PC-3 (cell line): ENCODE measurements at regions not wholly inside any gene's neighbourhood (a gene's known extent, or its start where the extent isn't known, plus 50 kb on each side); places are given as distances from the start of the nearest gene placed in this dataset.

Experiments
- CTCF ChIP-seq: fragments of 300-600 bp; sonication (generic); conservative IDR thresholded peaks from 2 replicates; pipeline ENCODE4 v1.5.1; 2017; ENCODE audit warnings: antibody characterized with exemption, low read depth, mild to moderate bottlenecking, low read length
- EZH2 ChIP-seq: fragments of 300-600 bp; sonication (generic); IDR thresholded peaks from one replicate; pipeline ENCODE4 v1.6.1; 2017; ENCODE audit warnings: antibody characterized with exemption, mild to moderate bottlenecking, low read length; ENCODE audit not compliant: unreplicated experiment
- EZH2phosphoT487 ChIP-seq: fragments of 300-600 bp; sonication (generic); IDR thresholded peaks from 2 replicates; pipeline ENCODE4 v1.6.1; 2018; ENCODE audit warnings: mild to moderate bottlenecking, antibody characterized with exemption, low read length, borderline replicate concordance

DNA sequence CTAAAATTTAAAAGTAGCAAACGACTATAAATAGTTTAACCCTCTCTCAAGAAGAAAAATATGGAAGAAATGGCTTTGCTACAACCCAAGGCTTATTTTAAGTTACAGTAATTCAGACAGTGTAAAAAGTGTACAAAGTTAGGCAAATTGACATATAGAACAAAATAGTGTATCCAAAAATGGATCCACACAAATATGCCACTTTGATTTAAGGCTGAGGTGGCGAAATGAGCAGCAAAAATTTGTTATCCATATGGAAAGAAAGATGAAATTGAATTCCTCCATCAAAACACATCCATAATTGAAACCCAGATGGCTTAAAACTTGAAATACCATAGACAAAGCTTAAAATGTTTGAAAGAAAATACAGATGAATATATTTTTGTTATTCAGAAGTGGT, 540.8 kb downstream of the BRINP3 start:
- TF ChIP-seq CTCF: no peak
- TF ChIP-seq EZH2phosphoT487: no peak
- TF ChIP-seq EZH2: no peak
